ENCODE measurements at regions not wholly inside any gene's neighbourhood (a gene's known extent, or its start where the extent isn't known, plus 50 kb on each side); places are given as distances from the start of the nearest gene placed in this dataset.
A peak's percentile ranks its signal among the peaks of the same experiment; 100 is the strongest.

DNA sequence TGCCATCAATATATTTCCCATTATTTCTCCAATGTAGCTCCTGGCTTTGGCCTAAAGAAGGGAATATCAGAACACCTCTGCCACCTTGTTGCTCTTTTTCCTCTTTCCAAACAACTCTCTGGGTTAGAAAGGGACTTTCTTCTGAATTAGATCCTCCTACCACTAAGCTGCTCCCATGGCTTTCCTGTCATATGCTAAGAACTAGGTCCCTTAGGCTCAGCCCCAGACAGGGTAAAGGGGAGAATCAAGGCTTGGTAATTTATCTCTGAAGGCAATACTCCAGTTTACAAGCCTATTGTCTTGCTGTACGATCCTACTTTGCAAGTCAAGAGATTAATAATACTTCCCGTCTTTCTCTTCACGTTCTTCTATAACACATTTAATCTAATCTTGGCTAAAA is 373.2 kb upstream of the DAB1 start:
- H3K4me3 ChIP-seq (ENCODE audit: low read depth, low read length) = no peak overlapping the region
- no peak for DNase-seq (ENCODE audit: low read depth)
- in situ Hi-C loops (cut with HindIII; ENCODE audit: low sequenced_read_pairs) = no loop called here
- TF ChIP-seq, protein P1, sequence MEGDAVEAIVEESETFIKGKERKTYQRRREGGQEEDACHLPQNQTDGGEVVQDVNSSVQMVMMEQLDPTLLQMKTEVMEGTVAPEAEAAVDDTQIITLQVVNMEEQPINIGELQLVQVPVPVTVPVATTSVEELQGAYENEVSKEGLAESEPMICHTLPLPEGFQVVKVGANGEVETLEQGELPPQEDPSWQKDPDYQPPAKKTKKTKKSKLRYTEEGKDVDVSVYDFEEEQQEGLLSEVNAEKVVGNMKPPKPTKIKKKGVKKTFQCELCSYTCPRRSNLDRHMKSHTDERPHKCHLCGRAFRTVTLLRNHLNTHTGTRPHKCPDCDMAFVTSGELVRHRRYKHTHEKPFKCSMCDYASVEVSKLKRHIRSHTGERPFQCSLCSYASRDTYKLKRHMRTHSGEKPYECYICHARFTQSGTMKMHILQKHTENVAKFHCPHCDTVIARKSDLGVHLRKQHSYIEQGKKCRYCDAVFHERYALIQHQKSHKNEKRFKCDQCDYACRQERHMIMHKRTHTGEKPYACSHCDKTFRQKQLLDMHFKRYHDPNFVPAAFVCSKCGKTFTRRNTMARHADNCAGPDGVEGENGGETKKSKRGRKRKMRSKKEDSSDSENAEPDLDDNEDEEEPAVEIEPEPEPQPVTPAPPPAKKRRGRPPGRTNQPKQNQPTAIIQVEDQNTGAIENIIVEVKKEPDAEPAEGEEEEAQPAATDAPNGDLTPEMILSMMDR (IDR thresholded peaks at IDR 0.05; ENCODE audit: low read depth, low read length, missing control alignments) = no peak

DNA sequence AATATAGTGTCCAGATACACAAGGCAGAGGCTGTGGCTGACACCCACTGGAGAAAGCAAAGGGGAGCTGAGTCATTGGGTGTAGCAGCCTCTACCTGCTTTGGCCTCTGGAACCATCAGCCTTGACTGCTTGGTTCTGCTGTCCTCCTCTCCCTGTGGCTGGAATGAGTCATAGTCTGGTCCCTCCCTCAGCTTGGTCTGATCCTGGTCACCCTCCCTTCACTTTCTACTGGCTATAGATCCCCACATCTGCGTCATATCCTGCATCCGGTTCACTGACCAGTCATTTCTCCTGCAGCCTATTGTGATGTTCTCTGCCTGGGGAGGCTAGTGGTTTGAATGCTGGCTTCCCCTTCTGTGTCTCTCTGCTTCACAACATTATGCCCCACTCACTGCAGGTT is 372.8 kb upstream of the DAB1 start:
- H3K4me3 ChIP-seq (ENCODE audit: low read depth, low read length) = no peak overlapping the region
- in situ Hi-C loops (cut with HindIII; ENCODE audit: low sequenced_read_pairs) = no loop called here
- DNase-seq (ENCODE audit: low read depth) = peak; percentile 5
- TF ChIP-seq, protein P1 (IDR thresholded peaks at IDR 0.05; ENCODE audit: low read depth, low read length, missing control alignments) = no peak

DNA sequence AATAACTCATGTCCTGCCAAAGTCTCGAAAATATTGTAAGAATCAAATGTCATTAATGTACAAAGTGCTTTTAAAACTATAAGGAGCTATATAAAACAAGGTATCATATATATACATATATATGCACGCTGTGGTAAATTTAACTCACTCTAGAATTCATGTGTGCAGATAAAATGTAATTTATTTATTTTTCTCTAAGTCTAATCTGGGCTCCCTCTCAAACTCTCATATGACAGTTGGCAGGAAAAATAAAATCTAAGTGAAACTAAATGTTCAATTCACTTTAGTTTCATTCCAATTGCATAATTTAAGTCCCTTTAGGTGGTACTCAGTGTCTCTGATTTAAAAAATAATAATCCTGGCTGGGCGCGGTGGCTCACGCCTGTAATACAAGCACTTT is 372.0 kb upstream of the DAB1 start:
- no peak overlapping the region for H3K4me3 ChIP-seq (ENCODE audit: low read depth, low read length)
- DNase-seq (ENCODE audit: low read depth) = no peak
- in situ Hi-C loops (cut with HindIII; ENCODE audit: low sequenced_read_pairs) = no loop called here
- TF ChIP-seq, protein P1 (IDR thresholded peaks at IDR 0.05; ENCODE audit: low read depth, low read length, missing control alignments) = no peak

DNA sequence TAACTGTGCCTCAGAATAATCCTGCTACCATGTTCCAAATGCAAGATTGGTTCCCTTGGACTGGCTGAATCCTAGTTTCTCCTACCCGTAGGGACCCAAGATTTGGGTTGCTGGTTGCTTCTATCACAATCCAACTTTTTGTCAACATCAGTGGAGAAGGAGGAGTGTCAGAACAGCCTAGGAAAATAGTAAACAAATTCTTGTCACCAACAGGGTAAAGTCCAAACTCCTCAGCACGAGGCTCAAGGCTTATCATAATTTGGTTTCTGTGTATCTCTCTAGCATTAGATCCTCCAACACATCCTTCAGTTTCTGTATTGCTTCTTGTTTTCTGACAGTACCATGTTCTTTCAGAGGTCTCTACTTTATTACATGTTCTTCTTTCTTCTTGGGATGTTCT is 370.2 kb upstream of the DAB1 start:
- DNase-seq (ENCODE audit: low read depth) = no peak
- in situ Hi-C loops (cut with HindIII; ENCODE audit: low sequenced_read_pairs) = no loop called here
- TF ChIP-seq, protein P1 (IDR thresholded peaks at IDR 0.05; ENCODE audit: low read depth, low read length, missing control alignments) = no peak
- no peak overlapping the region for H3K4me3 ChIP-seq (ENCODE audit: low read depth, low read length)

DNA sequence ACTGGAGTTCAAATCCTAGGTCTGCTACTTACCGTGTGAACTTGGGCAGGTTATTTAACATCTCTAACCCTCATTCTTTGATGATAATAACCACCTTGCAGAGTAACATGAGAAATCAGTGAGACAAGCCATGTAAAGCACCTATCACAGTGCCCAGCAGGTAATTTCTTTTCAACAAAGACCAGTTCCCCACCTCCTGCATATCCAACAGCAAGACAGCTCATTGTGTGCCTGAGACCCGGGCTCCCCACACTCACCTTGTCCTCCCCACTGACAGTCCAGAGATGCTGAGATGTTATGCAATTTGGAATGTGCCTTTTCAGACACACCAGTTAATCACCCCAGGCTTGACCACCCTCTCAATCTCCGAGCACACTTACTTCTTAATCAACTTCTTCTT is 367.6 kb upstream of the DAB1 start:
- H3K4me3 ChIP-seq (ENCODE audit: low read depth, low read length) = no peak overlapping the region
- DNase-seq (ENCODE audit: low read depth) = no peak
- in situ Hi-C loops (cut with HindIII; ENCODE audit: low sequenced_read_pairs) = no loop called here
- TF ChIP-seq, protein P1 (IDR thresholded peaks at IDR 0.05; ENCODE audit: low read depth, low read length, missing control alignments) = no peak

DNA sequence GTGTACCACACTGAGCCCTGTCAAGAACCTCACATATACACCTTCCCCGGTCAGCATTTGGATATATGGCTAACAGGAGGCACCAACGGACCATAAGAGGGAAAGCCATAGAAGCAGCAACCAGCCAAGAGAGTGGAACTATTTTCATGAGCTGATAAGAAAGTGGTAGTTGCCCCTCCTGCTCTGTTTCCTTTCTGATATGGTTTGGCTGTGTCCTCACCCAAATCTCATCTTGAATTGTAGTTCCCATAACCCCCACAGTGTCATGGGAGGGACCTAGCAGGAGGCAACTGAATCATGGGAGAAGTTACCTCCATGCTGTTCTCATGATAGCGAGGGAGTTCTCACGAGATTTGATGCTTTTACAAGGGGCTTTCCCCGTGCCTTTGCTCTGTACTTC is 366.1 kb upstream of the DAB1 start:
- H3K4me3 ChIP-seq (ENCODE audit: low read depth, low read length) = no peak overlapping the region
- in situ Hi-C loops (cut with HindIII; ENCODE audit: low sequenced_read_pairs) = no loop called here
- TF ChIP-seq, protein P1 (IDR thresholded peaks at IDR 0.05; ENCODE audit: low read depth, low read length, missing control alignments) = no peak
- no peak for DNase-seq (ENCODE audit: low read depth)

DNA sequence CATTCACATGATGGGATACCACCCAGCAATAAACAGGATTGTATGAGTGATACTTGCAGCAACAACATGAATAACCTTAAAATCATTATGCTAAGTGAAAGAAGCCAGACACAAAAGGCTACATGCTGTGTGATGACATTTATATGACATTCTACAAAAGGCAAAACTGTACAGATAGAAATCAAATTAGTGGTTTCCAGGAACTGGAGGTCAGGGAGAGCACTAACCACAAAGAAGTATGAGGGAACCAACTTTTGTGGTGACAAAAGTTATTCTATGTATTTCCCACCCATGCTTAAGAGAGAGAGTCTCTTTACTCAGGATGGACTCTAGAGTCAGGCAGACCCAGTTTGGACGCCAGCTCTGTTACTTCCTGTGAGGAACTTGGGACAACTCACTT is 364.5 kb upstream of the DAB1 start:
- DNase-seq (ENCODE audit: low read depth) = peak; percentile 8
- no peak overlapping the region for H3K4me3 ChIP-seq (ENCODE audit: low read depth, low read length)
- TF ChIP-seq, protein P1 (IDR thresholded peaks at IDR 0.05; ENCODE audit: low read depth, low read length, missing control alignments) = no peak
- in situ Hi-C loops (cut with HindIII; ENCODE audit: low sequenced_read_pairs) = no loop called here

Measured in astrocyte of the cerebellum (primary cell).